Effector CD4-positive, alpha-beta T cell (primary cell): ENCODE measurements at regions not wholly inside any gene's neighbourhood (a gene's known extent, or its start where the extent isn't known, plus 50 kb on each side); places are given as distances from the start of the nearest gene placed in this dataset.
"Not testable (repeated sequence)": the region's sequence is repeated elsewhere in the genome, so short reads cannot be mapped to it uniquely, and the experiment has no call there.

Experiments
- DNase-seq: peaks from one replicate; pipeline ENCODE4 v3.0.0-alpha.2; 2020

GRCh38 chr1:148309940-148310500, 157.9 kb upstream of the NBPF11 start:
- no peak for DNase-seq

GRCh38 chr1:148308832-148309458, 156.9 kb upstream of the NBPF11 start:
- DNase-seq: no peak

GRCh38 chr1:148307583-148308185, 155.6 kb upstream of the NBPF11 start:
- DNase-seq: no peak

- not testable (repeated sequence) for DNase-seq
These were observed 152.9 kb upstream of the NBPF11 start for GRCh38 chr1:148304935-148305334.

- peak; percentile 41 for DNase-seq
These were observed 150.7 kb upstream of the NBPF11 start for GRCh38 chr1:148302586-148303364.

- DNase-seq: not testable (repeated sequence)
These were observed 145.8 kb upstream of the NBPF11 start for GRCh38 chr1:148297852-148298251.

GRCh38 chr1:148296511-148296910, 144.4 kb upstream of the NBPF11 start:
- no peak for DNase-seq

GRCh38 chr1:148294116-148294807, 142.2 kb upstream of the NBPF11 start:
- no peak for DNase-seq

GRCh38 chr1:148293651-148294050, 141.6 kb upstream of the NBPF11 start:
- DNase-seq: no peak

GRCh38 chr1:148292915-148293314, 140.8 kb upstream of the NBPF11 start:
- no peak for DNase-seq

GRCh38 chr1:148290881-148291280, 138.8 kb upstream of the NBPF11 start:
- no peak for DNase-seq

- DNase-seq: no peak
These were observed 137.6 kb upstream of the NBPF11 start for GRCh38 chr1:148289647-148290046.

- not testable (repeated sequence) for DNase-seq
These were observed 133.9 kb upstream of the NBPF11 start for GRCh38 chr1:148285946-148286345.

GRCh38 chr1:148280831-148281572, 128.9 kb upstream of the NBPF11 start:
- not testable (repeated sequence) for DNase-seq

- not testable (repeated sequence) for DNase-seq
These were observed 127.0 kb upstream of the NBPF11 start for GRCh38 chr1:148279002-148279542.

- not testable (repeated sequence) for DNase-seq
These were observed 125.8 kb upstream of the NBPF11 start for GRCh38 chr1:148277865-148278279.

GRCh38 chr1:148267066-148267465, 115.0 kb upstream of the NBPF11 start:
- DNase-seq: not testable (repeated sequence)

- no peak for DNase-seq
These were observed 112.5 kb upstream of the NBPF11 start for GRCh38 chr1:148264374-148265276.

- DNase-seq: no peak
These were observed 111.8 kb upstream of the NBPF11 start for GRCh38 chr1:148263906-148264255.

- DNase-seq: peak; percentile 34
These were observed 111.2 kb upstream of the NBPF11 start for GRCh38 chr1:148263128-148263905.
